HK-2 (cell line): ENCODE measurements at regions not wholly inside any gene's neighbourhood (a gene's known extent, or its start where the extent isn't known, plus 50 kb on each side); places are given as distances from the start of the nearest gene placed in this dataset.

ENCODE experiments used
- DNase-seq: peaks from one replicate; pipeline ENCODE4 v3.0.0-alpha.2; 2018; ENCODE audit not compliant: unreplicated experiment

GRCh38 chr6:153625089-153625488 is 414.0 kb upstream of the OPRM1 start:
- peak; percentile 1 for DNase-seq

GRCh38 chr6:153624528-153624927 is 414.5 kb upstream of the OPRM1 start:
- DNase-seq, result no peak

GRCh38 chr6:153623496-153623895 is 415.5 kb upstream of the OPRM1 start:
- no peak for DNase-seq

- DNase-seq, result no peak
These were observed 417.5 kb upstream of the OPRM1 start for GRCh38 chr6:153621491-153621890.

- no peak for DNase-seq
These were observed 418.0 kb upstream of the OPRM1 start for GRCh38 chr6:153621070-153621469.

- DNase-seq, result no peak
These were observed 420.4 kb upstream of the OPRM1 start for GRCh38 chr6:153618371-153619322.

- DNase-seq, result no peak
These were observed 422.5 kb upstream of the OPRM1 start for GRCh38 chr6:153616506-153616905.

- DNase-seq, result no peak
These were observed 425.2 kb upstream of the OPRM1 start for GRCh38 chr6:153613719-153614455.

- no peak for DNase-seq
These were observed 436.6 kb upstream of the OPRM1 start for GRCh38 chr6:153602401-153602800.

- no peak for DNase-seq
These were observed 439.1 kb upstream of the OPRM1 start for GRCh38 chr6:153599901-153600300.

GRCh38 chr6:153595903-153596302 is 443.1 kb upstream of the OPRM1 start:
- DNase-seq, result no peak

- DNase-seq, result no peak
These were observed 444.2 kb upstream of the OPRM1 start for GRCh38 chr6:153594871-153595270.

GRCh38 chr6:153591159-153591558 is 447.9 kb upstream of the OPRM1 start:
- DNase-seq, result no peak

GRCh38 chr6:153590411-153590810 is 448.6 kb upstream of the OPRM1 start:
- DNase-seq, result no peak

GRCh38 chr6:153588330-153588729 is 450.7 kb upstream of the OPRM1 start:
- DNase-seq, result no peak

GRCh38 chr6:153583685-153584084 is 452.6 kb upstream of the RGS17 start:
- DNase-seq, result no peak

- no peak for DNase-seq
These were observed 449.7 kb upstream of the RGS17 start for GRCh38 chr6:153580776-153581175.

GRCh38 chr6:153575528-153575927 is 444.4 kb upstream of the RGS17 start:
- DNase-seq, result no peak

- no peak for DNase-seq
These were observed 443.1 kb upstream of the RGS17 start for GRCh38 chr6:153574231-153574630.

- DNase-seq, result no peak
These were observed 441.3 kb upstream of the RGS17 start for GRCh38 chr6:153572371-153572770.

- no peak for DNase-seq
These were observed 437.5 kb upstream of the RGS17 start for GRCh38 chr6:153568628-153569027.

GRCh38 chr6:153564803-153565202 is 433.7 kb upstream of the RGS17 start:
- DNase-seq, result no peak

- no peak for DNase-seq
These were observed 431.9 kb upstream of the RGS17 start for GRCh38 chr6:153563001-153563400.
